H1 (cell line): ENCODE measurements at regions not wholly inside any gene's neighbourhood (a gene's known extent, or its start where the extent isn't known, plus 50 kb on each side); places are given as distances from the start of the nearest gene placed in this dataset.

Experiments used
- CTCF ChIA-PET: fragments of 300-600 bp; sonication (Branson Sonifier 250); formaldehyde crosslinking; loops from one replicate; lab custom pipeline; 2021; ENCODE audit not compliant: partially characterized antibody; lab: Charles Lee
- POLR2A ChIA-PET: fragments of 300-600 bp; sonication (Branson Sonifier 250); formaldehyde crosslinking; loops from one replicate; lab custom pipeline; 2021; ENCODE audit warnings: inconsistent platforms; ENCODE audit not compliant: partially characterized antibody; lab: Charles Lee
- DNase-seq, 2 experiments: peaks; one replicate each; pipeline versions ENCODE4 v3.0.0 to v3.0.0-alpha.2; 2010 to 2022; ENCODE audit warnings: low spot score in 2 of 2, low read depth in 1 of 2, mixed read lengths in 1 of 2
- FAIRE-seq: peaks from 2 replicates; lab custom pipeline; 2011; peaks lifted over from hg19 to GRCh38; lab: Jason Lieb, UNC
- H2AFZ ChIP-seq: 2 replicates; pipeline ENCODE4 v1.8.1; 2012; ENCODE audit warnings: low read length, inconsistent platforms
- H2AK5ac ChIP-seq: 2 replicates; pipeline ENCODE4 v1.6.1; 2013; ENCODE audit warnings: low read depth, low read length
- H2BK120ac ChIP-seq: replicated peaks from 2 replicates; pipeline ENCODE3; 2013; ENCODE audit warnings: low read depth, low read length, inconsistent platforms
- H2BK12ac ChIP-seq: 2 replicates; pipeline ENCODE4 v1.6.1; 2013; ENCODE audit warnings: low read depth, low read length
- H2BK15ac ChIP-seq: 2 replicates; pipeline ENCODE4 v1.6.1; 2013; ENCODE audit warnings: low read length
- H2BK20ac ChIP-seq: 2 replicates; pipeline ENCODE4 v1.6.1; 2013; ENCODE audit warnings: low read length
- H2BK5ac ChIP-seq: 2 replicates; pipeline ENCODE4 v1.6.1; 2013; ENCODE audit warnings: low read depth, low read length
- H3K14ac ChIP-seq: 2 replicates; pipeline ENCODE4 v1.6.1; 2013; ENCODE audit warnings: inconsistent platforms; ENCODE audit not compliant: insufficient read length
- H3K18ac ChIP-seq: 2 replicates; pipeline ENCODE4 v1.6.1; 2013; ENCODE audit warnings: low read length; ENCODE audit errors: extremely low read depth
- H3K23ac ChIP-seq: 2 replicates; pipeline ENCODE4 v1.6.1; 2013; ENCODE audit warnings: inconsistent platforms; ENCODE audit not compliant: insufficient read length
- H3K23me2 ChIP-seq: 2 replicates; pipeline ENCODE4 v1.6.1; 2013; ENCODE audit warnings: low read depth, low read length
- H3K27ac ChIP-seq: 2 replicates; pipeline ENCODE4 v1.6.1; 2011; ENCODE audit warnings: low read depth, low read length, inconsistent platforms
- H3K27me3 ChIP-seq, 4 experiments: replicated peaks in 1 of 4; 1 replicate in 1 of 4; 2 replicates in 3 of 4; pipeline versions ENCODE4 v1.6.1 to v1.8.1; 2011 to 2013; ENCODE audit warnings: low read length in 3 of 4, mild to moderate bottlenecking in 3 of 4, inconsistent platforms in 2 of 4, mixed read lengths in 2 of 4, moderate library complexity in 1 of 4; ENCODE audit not compliant: control insufficient read depth in 3 of 4, insufficient read depth in 3 of 4; ENCODE audit errors: extremely low read depth in 1 of 4
- H3K36me3 ChIP-seq, 4 experiments: 2 replicates each; pipeline versions ENCODE4 v1.6.1 to v1.8.1; 2011 to 2013; ENCODE audit warnings: mild to moderate bottlenecking in 4 of 4, low read length in 3 of 4, moderate library complexity in 2 of 4, control low read depth in 1 of 4, inconsistent platforms in 1 of 4; ENCODE audit not compliant: insufficient read depth in 4 of 4, control insufficient read depth in 2 of 4
- H3K4ac ChIP-seq: replicated peaks from 2 replicates; pipeline ENCODE3; 2013; ENCODE audit warnings: low read length, low read depth, mixed read lengths, inconsistent platforms; ENCODE audit not compliant: insufficient read length
- H3K4me1 ChIP-seq, 4 experiments: replicated peaks in 1 of 4; 1 replicate in 1 of 4; 2 replicates in 3 of 4; pipeline versions ENCODE4 v1.6.1 to v1.8.1; 2011 to 2013; ENCODE audit warnings: low read length in 3 of 4, inconsistent platforms in 2 of 4, mixed read lengths in 1 of 4; ENCODE audit not compliant: insufficient read depth in 4 of 4, control insufficient read depth in 3 of 4
- H3K4me2 ChIP-seq, 2 experiments: 2 replicates each; pipeline versions ENCODE4 v1.6.1 to v1.8.1; 2011 to 2013; ENCODE audit warnings: low read depth in 2 of 2, low read length in 2 of 2, control low read depth in 1 of 2, inconsistent platforms in 1 of 2, mild to moderate bottlenecking in 1 of 2; ENCODE audit not compliant: insufficient read depth in 1 of 2
- H3K4me3 ChIP-seq, 4 experiments: fragments of 200-600, 300-600 bp in 1 of 4; sonication (generic), shearing (Covaris generic), sonication (Bioruptor Twin) in 1 of 4; 2 replicates each; pipeline versions ENCODE4 v1.5.1 to v1.8.1; 2011 to 2016; ENCODE audit warnings: low read length in 4 of 4, low read depth in 3 of 4, control low read depth in 2 of 4, inconsistent platforms in 2 of 4, mild to moderate bottlenecking in 2 of 4, mixed read lengths in 1 of 4, moderate library complexity in 1 of 4; ENCODE audit not compliant: insufficient read depth in 2 of 4; ENCODE audit errors: extremely low read depth in 1 of 4
- H3K56ac ChIP-seq: replicated peaks from 2 replicates; pipeline ENCODE3; 2013; ENCODE audit warnings: low read depth, mild to moderate bottlenecking, mixed read lengths, low read length, inconsistent platforms; ENCODE audit not compliant: insufficient read length
- H3K79me1 ChIP-seq: 2 replicates; pipeline ENCODE4 v1.6.1; 2013; ENCODE audit warnings: low read depth, low read length, control low read depth
- H3K79me2 ChIP-seq, 2 experiments: 2 replicates each; pipeline versions ENCODE4 v1.6.1 to v1.8.1; 2012 to 2013; ENCODE audit warnings: low read length in 2 of 2, mild to moderate bottlenecking in 2 of 2, inconsistent platforms in 1 of 2; ENCODE audit not compliant: insufficient read depth in 2 of 2, control insufficient read depth in 1 of 2
- H3K9ac ChIP-seq, 4 experiments: replicated peaks in 1 of 4; 1 replicate in 1 of 4; 2 replicates in 3 of 4; pipeline versions ENCODE4 v1.6.1 to v1.8.1; 2011 to 2013; ENCODE audit warnings: low read depth in 3 of 4, low read length in 3 of 4, control low read depth in 2 of 4, mild to moderate bottlenecking in 2 of 4, moderate library complexity in 2 of 4, inconsistent platforms in 1 of 4; ENCODE audit errors: extremely low read depth in 1 of 4
- H3K9me3 ChIP-seq, 2 experiments: 2 replicates each; pipeline versions ENCODE4 v1.6.1 to v1.8.1; 2012 to 2013; ENCODE audit warnings: mild to moderate bottlenecking in 2 of 2, moderate library complexity in 2 of 2, control low read depth in 1 of 2, inconsistent platforms in 1 of 2, low read depth in 1 of 2, low read length in 1 of 2, mixed read lengths in 1 of 2; ENCODE audit not compliant: insufficient read depth in 2 of 2
- H4K20me1 ChIP-seq, 2 experiments: replicated peaks in 1 of 2; 2 replicates each; pipeline versions ENCODE3 to v1.8.1; 2011 to 2013; ENCODE audit warnings: inconsistent platforms in 2 of 2, low read length in 2 of 2, mild to moderate bottlenecking in 1 of 2; ENCODE audit not compliant: insufficient read depth in 2 of 2, control insufficient read depth in 1 of 2
- H4K5ac ChIP-seq: 2 replicates; pipeline ENCODE4 v1.6.1; 2013; ENCODE audit warnings: low read length, low read depth, mixed read lengths, inconsistent platforms; ENCODE audit not compliant: insufficient read length
- H4K8ac ChIP-seq: 2 replicates; pipeline ENCODE4 v1.8.0; 2013; ENCODE audit warnings: mild to moderate bottlenecking, moderate library complexity, low read length, inconsistent platforms; ENCODE audit not compliant: insufficient read depth; ENCODE audit errors: extremely low read depth
- H4K91ac ChIP-seq: replicated peaks from 2 replicates; pipeline ENCODE3; 2013; ENCODE audit warnings: low read length, mixed read lengths, inconsistent platforms; ENCODE audit not compliant: insufficient read length
- GABPA ChIP-seq: IDR thresholded peaks from 2 replicates; pipeline ENCODE4 v1.6.1; 2011; ENCODE audit warnings: mild to moderate bottlenecking, low read length, moderate library complexity, borderline replicate concordance; ENCODE audit not compliant: insufficient read depth
- HDAC6 ChIP-seq: IDR thresholded peaks from one replicate; pipeline ENCODE4 v1.7.1; 2012; ENCODE audit warnings: low read depth, mild to moderate bottlenecking, inconsistent platforms, low read length, moderate library complexity
- KDM5A ChIP-seq: fragments of 200-600 bp; IDR thresholded peaks from 2 replicates; pipeline ENCODE4 v1.7.1; 2012; ENCODE audit warnings: mild to moderate bottlenecking, low read length, inconsistent platforms, mixed read lengths
- MAFK ChIP-seq: IDR thresholded peaks from 2 replicates; pipeline ENCODE4 v1.6.1; 2012; ENCODE audit warnings: low read depth, mild to moderate bottlenecking, improper control_type of control experiment, low read length
- RNF2 ChIP-seq: fragments of 200-900, 300-1000 bp; sonication (generic); IDR thresholded peaks from 2 replicates; pipeline ENCODE4 v1.7.1; 2016; ENCODE audit warnings: borderline replicate concordance, low read depth, mild to moderate bottlenecking, antibody characterized with exemption, low read length; ENCODE audit not compliant: poor library complexity, severe bottlenecking; ENCODE audit errors: missing control alignments
- SIN3A ChIP-seq, 2 experiments: IDR thresholded peaks in 1 of 2; conservative IDR thresholded peaks in 1 of 2; 2 replicates each; pipeline ENCODE4 v1.6.1; 2011 to 2012; ENCODE audit warnings: low read length in 2 of 2, improper control_type of control experiment in 1 of 2, low read depth in 1 of 2, mild to moderate bottlenecking in 1 of 2
- TCF12 ChIP-seq: IDR thresholded peaks from 2 replicates; pipeline ENCODE4 v1.6.1; 2011; ENCODE audit warnings: low read depth, mild to moderate bottlenecking, low read length
- WGBS, 2 experiments: shearing (Covaris generic) in 1 of 2; methylation state at CpG; one replicate each; pipeline versions ENCODE4 v1.1.6 to v1.1.7; 2013 to 2015; ENCODE audit warnings: low lambda C conversion rate in 2 of 2, mixed read lengths in 2 of 2, inconsistent platforms in 1 of 2, low coverage in 1 of 2, missing lambda C conversion rate in 1 of 2; ENCODE audit not compliant: insufficient replicate concordance in 2 of 2, insufficient coverage in 1 of 2, insufficient read length in 1 of 2; ENCODE audit errors: extremely low coverage in 1 of 2, missing lambda C conversion rate in 1 of 2; 5-methylcytosine and 5-hydroxymethylcytosine counted together

GRCh38 chr3:167172377-167172776 lies 207.7 kb downstream of the ZBBX start:
- no peak overlapping the region for H3K18ac ChIP-seq
- H3K4me2 ChIP-seq: no peak overlapping the region
- H3K9me3 ChIP-seq: peaks cover 8 to 9% of the 10 kb centered on the region in 2 experiments
- POLR2A ChIA-PET: no interaction called here
- no peak overlapping the region for H4K91ac ChIP-seq
- H3K4me3 ChIP-seq: no peak overlapping the region
- H2BK20ac ChIP-seq: no peak overlapping the region
- H4K8ac ChIP-seq: no peak overlapping the region
- H3K9ac ChIP-seq: no peak overlapping the region
- H2BK12ac ChIP-seq: no peak overlapping the region
- H2AFZ ChIP-seq: no peak overlapping the region
- WGBS, 2 experiments: 95% methylated on average over 1 of the region's 1 CpG; no CpG with 5 or more reads in 1 of the 2 experiments
- H4K5ac ChIP-seq: no peak overlapping the region
- no peak for DNase-seq
- CTCF ChIA-PET: interaction anchor here (0.6 to 2.4 kb wide), 2 partner anchors 16 to 70 kb away, joined by 3 to 7 read pairs; no protein-coding TSS in a partner anchor
- no peaks in the 10 kb centered on the region for H3K27me3 ChIP-seq
- no peak overlapping the region for H3K27ac ChIP-seq
- no peaks in the 10 kb centered on the region for H3K36me3 ChIP-seq
- no peak overlapping the region for H2BK5ac ChIP-seq
- H2AK5ac ChIP-seq: no peak overlapping the region
- no peak overlapping the region for H3K4ac ChIP-seq
- FAIRE-seq: no peak
- H3K79me1 ChIP-seq: no peaks in the 10 kb centered on the region
- peaks cover 0 to 5% (median 0%) of the 10 kb centered on the region in 4 experiments; a peak in 1 of 7 replicates for H3K4me1 ChIP-seq
- H4K20me1 ChIP-seq: no peaks in the 10 kb centered on the region
- no peaks in the 10 kb centered on the region for H3K79me2 ChIP-seq
- TF ChIP-seq KDM5A (no peak), TCF12 (no peak), MAFK (no peak), GABPA (no peak), HDAC6 (no peak), SIN3A (conservative IDR thresholded peaks at IDR 0.05 in 1 of 2, IDR thresholded peaks at IDR 0.05 in 1 of 2; ENCODE audit: low read depth in 1 of 2, low read length in 2 of 2) (no peak), RNF2 (no peak)
- TF ChIP-seq, all 59 proteins: peak for 0
- Histone ChIP-seq H2BK120ac (no peak overlapping the region), H3K23ac (no peak overlapping the region), H2BK15ac (no peak overlapping the region), H3K56ac (no peak overlapping the region), H3K14ac (no peak overlapping the region), H3K23me2 (no peaks in the 10 kb centered on the region)
